Astrocyte of the cerebellum (primary cell): ENCODE measurements at regions not wholly inside any gene's neighbourhood (a gene's known extent, or its start where the extent isn't known, plus 50 kb on each side); places are given as distances from the start of the nearest gene placed in this dataset.

Experiments
- DNase-seq: peaks from one replicate; pipeline ENCODE4 v3.0.0-alpha.2; 2011; ENCODE audit warnings: low read depth
- H3K4me3 ChIP-seq: 2 replicates; pipeline ENCODE4 v1.5.1; 2011; ENCODE audit warnings: mild to moderate bottlenecking, low read depth, low read length, moderate library complexity
- CTCF ChIP-seq: IDR thresholded peaks from 2 replicates; pipeline ENCODE4 v1.5.1; 2012; ENCODE audit warnings: low read length, low read depth, moderate library complexity, mild to moderate bottlenecking; ENCODE audit errors: missing control alignments
- in situ Hi-C: cut with HindIII; loops from 2 replicates; pipeline ENCODE4 v1.10.0; 2017; ENCODE audit warnings: low sequenced_read_pairs

- TF ChIP-seq CTCF, result no peak
- no peak for DNase-seq
- in situ Hi-C loops, result no loop called here
- no peak overlapping the region for H3K4me3 ChIP-seq
These were observed 468.2 kb downstream of the MIAT start for GRCh38 chr22:27125539-27125938.

GRCh38 chr22:27127911-27128310 is 470.5 kb downstream of the MIAT start:
- TF ChIP-seq CTCF, result no peak
- no peak for DNase-seq
- H3K4me3 ChIP-seq, result no peak overlapping the region
- in situ Hi-C loops, result no loop called here

- in situ Hi-C loops, result no loop called here
- H3K4me3 ChIP-seq, result no peak overlapping the region
- no peak for TF ChIP-seq CTCF
These were observed 471.2 kb downstream of the MIAT start for GRCh38 chr22:27128461-27129085.

GRCh38 chr22:27129266-27129665 is 471.9 kb downstream of the MIAT start:
- no peak overlapping the region for H3K4me3 ChIP-seq
- no peak for DNase-seq
- in situ Hi-C loops, result no loop called here
- TF ChIP-seq CTCF, result no peak

More at GRCh38 chr22:27128461-27129085, 471.2 kb downstream of the MIAT start:
- DNase-seq, result no peak

GRCh38 chr22:27130906-27131305 is 473.5 kb downstream of the MIAT start:
- TF ChIP-seq CTCF, result no peak
- in situ Hi-C loops, result no loop called here
- no peak overlapping the region for H3K4me3 ChIP-seq
- DNase-seq, result no peak

- in situ Hi-C loops, result no loop called here
- no peak for TF ChIP-seq CTCF
- DNase-seq, result no peak
- no peak overlapping the region for H3K4me3 ChIP-seq
These were observed 474.0 kb downstream of the MIAT start for GRCh38 chr22:27131346-27131745.
